ENCODE measurements at regions not wholly inside any gene's neighbourhood (a gene's known extent, or its start where the extent isn't known, plus 50 kb on each side); places are given as distances from the start of the nearest gene placed in this dataset.
"Not testable (repeated sequence)": the region's sequence is repeated elsewhere in the genome, so short reads cannot be mapped to it uniquely, and the experiment has no call there.

DNA sequence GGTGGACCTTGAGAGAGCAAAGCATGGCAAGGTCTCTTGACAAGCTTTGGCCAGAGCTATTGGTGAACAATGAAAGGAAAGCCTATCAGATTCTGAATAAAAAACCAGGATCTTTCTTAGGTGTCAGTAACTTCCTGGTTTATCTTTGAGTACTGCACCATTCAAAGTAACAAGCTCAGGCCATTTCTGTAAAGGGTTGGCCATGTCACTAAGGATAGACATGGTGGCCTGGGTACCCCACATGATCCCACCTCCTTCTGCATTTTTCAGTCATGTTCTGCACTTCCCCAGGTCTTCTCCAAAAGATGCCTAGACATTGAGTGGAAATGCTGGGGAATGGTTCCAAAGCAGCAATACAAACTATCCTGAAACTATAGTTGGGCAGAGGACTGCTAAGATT, 242.0 kb downstream of the ARHGAP12 start:
- DNase-seq (ENCODE audit: low read depth in 3 of 3): no peak

DNA sequence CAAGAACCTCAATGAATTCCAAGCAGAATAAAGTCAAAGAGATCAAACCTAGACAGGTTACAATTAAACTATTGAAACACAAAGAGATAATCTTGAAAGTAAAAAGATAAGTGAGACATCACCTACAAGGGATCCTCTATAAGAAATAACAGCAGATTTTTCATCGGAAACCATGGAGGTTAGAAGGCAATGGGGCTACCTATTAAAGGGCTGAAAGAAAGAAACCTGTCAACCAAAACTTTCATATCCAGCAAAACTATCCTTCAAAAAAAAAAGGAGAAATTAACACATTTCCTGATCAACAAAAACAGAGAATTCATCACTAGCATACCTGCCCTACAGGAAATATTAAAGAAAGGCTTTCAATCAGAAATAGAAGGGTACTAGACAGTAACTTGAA, 244.9 kb downstream of the ARHGAP12 start:
- no peak for DNase-seq (ENCODE audit: low read depth in 3 of 3)

DNA sequence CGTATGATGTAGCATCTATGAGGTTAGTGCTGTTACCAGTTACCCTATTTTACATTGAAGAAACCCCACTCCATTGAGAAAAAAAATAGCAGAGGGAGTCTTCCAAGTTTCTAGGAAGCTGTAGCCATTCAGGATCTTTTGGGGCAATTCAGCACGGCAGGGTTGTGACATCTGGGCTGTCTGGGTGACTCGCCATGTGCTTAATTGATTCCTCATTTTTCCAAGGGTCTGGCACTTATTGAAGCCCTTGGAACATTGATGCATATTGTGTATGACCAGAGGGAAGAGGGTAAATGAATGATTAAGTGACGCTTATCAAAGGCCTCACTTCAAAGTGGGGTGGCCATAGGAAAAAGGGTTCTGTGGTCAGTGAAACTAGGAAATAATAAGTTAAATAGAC, 248.7 kb downstream of the ARHGAP12 start:
- DNase-seq (ENCODE audit: low read depth in 3 of 3): no peak

DNA sequence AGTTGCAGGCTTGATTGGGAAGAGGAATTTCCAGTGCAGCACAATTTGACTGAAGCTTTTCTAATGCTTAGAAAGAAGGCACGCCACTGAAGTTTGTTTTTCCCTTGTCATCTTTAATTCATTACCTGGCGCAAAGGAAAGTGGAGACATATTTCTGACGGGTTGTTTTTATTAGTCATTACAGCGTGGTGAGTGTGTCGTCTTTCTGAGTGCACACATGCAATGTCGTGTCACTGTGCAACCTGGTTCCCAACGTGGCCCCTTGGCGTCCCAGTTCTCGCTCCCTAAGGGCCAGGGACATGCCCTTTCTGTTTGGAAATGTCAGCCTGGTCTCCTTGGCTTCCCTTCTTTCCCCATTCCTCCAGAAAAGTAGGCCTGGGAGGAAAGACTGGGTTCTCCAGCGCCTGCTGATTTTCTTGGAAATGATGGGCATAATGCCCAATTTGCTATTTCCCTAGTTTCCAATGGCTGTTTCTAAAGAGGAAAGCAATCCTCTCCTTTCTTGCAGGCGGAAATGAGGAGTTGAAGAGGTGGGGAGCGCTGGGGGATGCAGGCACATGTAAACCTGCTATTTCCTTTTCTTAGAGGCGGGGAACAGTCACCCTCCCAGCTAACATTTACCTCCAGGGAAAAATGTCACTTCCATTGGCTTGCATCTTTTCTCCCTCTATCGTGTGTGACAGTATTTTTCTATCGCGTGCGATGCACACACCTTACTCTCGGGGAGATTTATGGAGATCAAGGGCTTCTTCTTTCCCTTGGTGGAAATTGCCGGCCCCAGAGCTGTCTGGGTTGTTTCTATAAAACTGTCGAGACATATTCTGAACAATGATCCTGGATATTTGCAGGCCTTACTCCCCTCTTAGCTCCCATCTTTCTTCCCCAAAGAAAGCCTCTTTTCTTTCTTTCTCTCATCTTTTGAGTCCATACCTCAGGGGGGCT, 249.8 kb downstream of the ARHGAP12 start:
- DNase-seq (ENCODE audit: low read depth in 3 of 3): no peak

GRCh38 chr10:31678139-31678536, 250.5 kb downstream of the ARHGAP12 start:
- no peak for DNase-seq (ENCODE audit: low read depth in 3 of 3)

GRCh38 chr10:31677195-31678138, 251.2 kb downstream of the ARHGAP12 start:
- no peak for DNase-seq (ENCODE audit: low read depth in 3 of 3)

DNA sequence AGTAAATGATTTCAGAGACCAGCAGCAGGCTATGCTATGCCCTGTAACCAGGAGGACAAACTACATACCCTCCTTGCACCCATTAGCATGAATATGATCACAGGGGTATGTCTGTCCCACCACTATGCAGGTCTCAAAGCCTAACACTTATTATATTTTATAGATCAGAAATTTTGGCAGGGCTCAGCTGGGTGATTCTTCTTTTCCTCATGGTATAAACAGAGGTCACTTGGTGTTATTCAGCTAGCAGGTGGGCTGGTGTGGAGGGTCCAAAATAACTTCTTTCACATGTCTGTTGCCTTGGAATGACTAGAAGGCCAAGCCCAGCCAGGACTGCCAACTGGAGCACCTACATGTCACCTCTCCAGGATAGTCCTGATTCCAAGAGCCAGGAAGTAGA, 252.9 kb downstream of the ARHGAP12 start:
- DNase-seq (ENCODE audit: low read depth in 3 of 3): no peak

DNA sequence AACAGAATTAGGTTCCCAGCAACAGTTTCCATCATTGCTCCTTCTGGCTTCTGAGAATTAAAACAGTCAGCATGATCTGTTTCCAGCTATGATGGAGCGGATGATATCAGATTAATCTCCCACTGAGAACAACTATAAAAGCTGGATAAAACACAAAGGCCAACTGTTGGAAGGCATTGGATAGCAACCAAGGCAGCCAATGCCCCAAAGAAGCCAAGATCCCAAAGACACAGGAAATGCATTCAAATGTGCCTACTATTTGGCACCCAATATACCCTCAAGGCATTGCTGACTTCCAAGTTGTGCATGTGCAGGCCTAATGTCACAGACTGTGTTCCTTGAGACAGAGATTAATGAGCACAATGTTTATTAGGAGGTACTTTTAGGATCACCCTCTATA, 259.3 kb downstream of the ARHGAP12 start:
- DNase-seq (ENCODE audit: low read depth in 3 of 3): no peak

DNA sequence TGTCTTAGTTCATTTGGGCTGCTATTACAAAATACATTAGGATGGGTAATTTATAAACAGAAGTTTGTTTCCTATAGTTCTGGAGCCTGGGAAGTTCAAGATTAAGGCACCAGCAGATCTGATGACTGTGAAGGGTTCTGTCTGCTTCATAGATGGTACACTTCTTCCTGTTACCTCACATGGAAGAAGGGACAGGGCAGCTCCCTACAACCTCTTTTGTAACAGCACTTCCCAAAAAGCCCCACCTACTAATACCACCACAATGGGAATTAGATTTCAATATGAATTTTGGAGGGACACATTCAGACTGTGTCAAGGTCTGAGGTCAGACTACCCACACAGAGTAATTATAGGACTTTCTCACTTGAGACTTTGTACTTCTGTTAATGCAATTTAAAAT, 260.3 kb downstream of the ARHGAP12 start:
- no peak for DNase-seq (ENCODE audit: low read depth in 3 of 3)

DNA sequence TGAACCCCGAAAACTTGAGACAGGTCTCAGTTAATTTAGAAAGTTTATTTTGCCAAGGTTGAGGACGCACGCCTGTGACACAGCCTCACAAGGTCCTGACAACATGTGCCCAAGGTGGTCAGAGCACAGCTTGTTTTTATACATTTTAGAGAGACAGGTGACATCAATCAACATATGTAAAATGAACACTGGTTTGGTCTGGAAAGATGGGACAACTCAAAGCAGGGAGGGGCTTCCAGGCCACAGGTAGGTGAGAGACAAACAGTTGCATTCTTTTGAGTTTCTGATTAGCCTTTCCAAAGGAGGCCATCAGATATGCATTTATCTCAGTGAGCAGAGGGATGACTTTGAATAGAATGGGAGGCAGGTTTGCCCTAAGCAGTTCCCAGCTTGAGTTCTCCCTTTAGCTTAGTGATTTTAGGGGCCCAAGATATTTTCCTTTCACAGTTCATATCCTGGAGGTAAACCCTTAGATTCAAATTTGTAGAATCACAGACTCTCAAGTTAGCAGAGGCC, 262.8 kb downstream of the ARHGAP12 start:
- DNase-seq (ENCODE audit: low read depth in 3 of 3): not testable (repeated sequence)

DNA sequence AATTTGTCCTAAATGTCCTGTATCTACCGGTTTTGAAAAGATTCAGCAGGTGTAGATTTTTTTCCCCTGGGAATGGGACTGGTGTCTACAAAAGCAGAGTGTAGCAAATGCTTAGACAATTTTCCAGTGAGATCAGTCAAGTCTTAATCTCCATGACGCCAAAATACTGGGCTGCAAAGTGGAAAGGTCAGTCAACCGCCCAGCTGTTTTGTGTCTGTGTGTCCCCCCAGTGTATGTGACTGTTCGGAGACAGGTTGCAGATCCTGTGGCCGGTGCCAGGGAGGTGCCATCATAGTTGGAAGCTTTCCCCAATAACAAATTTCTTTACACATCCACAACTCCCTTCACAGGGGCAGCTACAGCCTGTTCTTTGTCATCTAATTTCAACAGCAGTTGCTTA, 263.8 kb downstream of the ARHGAP12 start:
- no peak for DNase-seq (ENCODE audit: low read depth in 3 of 3)

GRCh38 chr10:31664071-31664470, 264.6 kb downstream of the ARHGAP12 start:
- DNase-seq (ENCODE audit: low read depth in 3 of 3): not testable (repeated sequence)

DNA sequence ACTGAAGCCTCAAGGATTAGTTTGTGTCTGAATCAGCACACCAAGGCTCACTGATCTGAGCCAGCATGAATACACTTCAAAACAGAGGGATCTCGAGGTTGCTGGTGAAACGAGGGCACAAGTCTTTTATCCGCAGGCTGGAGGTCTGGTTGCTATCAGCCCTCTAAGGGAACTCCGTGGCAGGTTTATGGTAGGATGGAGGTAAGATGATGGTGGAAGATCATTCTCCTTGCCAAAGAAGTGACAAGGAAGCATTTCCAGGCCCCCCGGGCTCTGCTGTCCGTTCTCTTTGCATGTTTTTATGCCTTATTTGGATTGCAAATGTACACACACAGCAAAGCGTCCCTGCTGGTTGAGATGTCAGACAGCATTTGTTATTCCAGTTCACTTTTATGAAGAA, 268.3 kb downstream of the ARHGAP12 start:
- no peak for DNase-seq (ENCODE audit: low read depth in 3 of 3)

DNA sequence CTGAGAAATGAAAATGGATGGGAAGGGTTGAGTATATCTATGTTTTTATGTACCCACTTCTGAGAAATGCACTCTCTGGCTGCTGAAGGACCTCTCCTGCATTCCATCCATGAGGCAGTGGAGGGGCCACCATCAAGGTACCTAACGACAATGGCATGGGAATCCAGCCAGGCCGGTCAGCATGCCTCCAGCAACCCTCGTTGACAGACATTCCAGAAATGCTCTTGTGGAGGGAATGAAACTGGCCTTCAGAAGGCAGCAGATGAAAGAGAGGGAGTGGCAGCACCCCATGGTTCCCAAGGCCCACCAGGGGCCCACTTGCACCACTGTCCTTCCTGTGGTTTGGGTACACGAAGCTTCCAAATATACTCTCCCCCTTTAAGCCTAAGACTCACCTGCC, 269.0 kb downstream of the ARHGAP12 start:
- no peak for DNase-seq (ENCODE audit: low read depth in 3 of 3)

DNA sequence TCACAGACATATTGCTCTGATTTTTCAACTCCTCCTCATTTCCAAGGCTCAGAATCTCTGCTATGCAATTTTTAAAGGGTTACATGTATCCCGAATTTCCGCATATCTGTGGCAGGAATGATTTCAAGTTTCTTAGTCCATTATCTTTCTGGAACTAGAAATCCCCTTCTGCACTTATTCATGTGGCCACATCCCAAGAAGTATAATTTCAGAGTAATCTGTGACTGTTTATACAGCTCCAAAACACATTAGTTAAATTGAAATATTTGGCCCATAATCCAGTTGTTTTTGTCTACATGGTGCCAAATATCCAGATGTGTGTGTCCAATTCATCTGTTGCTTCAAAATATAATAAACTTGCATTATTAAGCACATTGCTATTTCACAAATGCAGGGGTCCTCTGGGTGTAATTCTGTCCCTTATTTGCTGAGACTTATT, 271.2 kb downstream of the ARHGAP12 start:
- no peak for DNase-seq (ENCODE audit: low read depth in 3 of 3)

- DNase-seq (ENCODE audit: low read depth in 3 of 3): no peak
Measured at GRCh38 chr10:31656851-31657433, 271.7 kb downstream of the ARHGAP12 start.

GRCh38 chr10:31652038-31652437, 276.6 kb downstream of the ARHGAP12 start:
- DNase-seq (ENCODE audit: low read depth in 3 of 3): no peak

DNA sequence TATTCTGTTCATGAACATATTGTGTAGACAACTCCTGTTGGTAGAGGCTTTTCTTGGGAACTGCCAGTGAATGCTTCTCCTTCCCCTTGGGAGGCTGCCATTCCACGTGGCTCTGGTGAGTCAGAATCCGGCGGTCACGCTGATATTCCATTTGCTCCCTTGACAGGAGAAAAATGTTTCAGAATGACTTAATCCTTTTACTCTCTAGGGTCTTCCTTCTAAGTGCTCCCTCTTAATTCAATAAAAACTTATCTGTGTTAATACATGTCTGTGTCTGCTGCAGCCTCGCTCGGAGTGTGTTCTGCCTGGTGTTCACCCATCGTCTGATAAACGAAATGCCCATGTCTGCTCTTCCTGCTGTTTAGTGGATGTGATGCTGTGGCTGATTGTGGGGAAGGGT, 278.6 kb downstream of the ARHGAP12 start:
- DNase-seq (ENCODE audit: low read depth in 3 of 3): no peak

GRCh38 chr10:31648966-31649365, 279.7 kb downstream of the ARHGAP12 start:
- no peak for DNase-seq (ENCODE audit: low read depth in 3 of 3)

- no peak for DNase-seq (ENCODE audit: low read depth in 3 of 3)
Measured at GRCh38 chr10:31647861-31648260, 280.8 kb downstream of the ARHGAP12 start.

DNA sequence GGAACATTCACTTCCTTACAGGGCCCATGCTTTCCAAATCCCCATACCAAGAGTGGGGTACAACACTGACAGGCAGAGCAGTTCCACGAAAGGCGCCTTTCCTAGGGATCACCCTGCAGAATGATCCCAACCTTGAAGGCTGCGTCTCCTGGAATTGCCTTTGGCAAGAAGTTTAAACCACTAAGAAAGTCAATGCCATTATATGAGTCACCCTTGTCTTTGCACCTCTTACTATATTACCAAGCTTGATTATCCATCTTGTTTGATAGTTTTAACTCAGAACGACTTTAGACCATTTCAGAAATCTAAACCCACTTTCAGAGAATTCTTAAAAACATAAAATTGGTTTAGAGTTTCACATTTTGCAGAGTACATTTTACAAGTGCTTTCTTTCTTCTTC, 282.1 kb downstream of the ARHGAP12 start:
- no peak for DNase-seq (ENCODE audit: low read depth in 3 of 3)

GRCh38 chr10:31645786-31646185, 282.8 kb downstream of the ARHGAP12 start:
- DNase-seq (ENCODE audit: low read depth in 3 of 3): no peak
